H1 (cell line): ENCODE measurements at regions not wholly inside any gene's neighbourhood (a gene's known extent, or its start where the extent isn't known, plus 50 kb on each side); places are given as distances from the start of the nearest gene placed in this dataset.

Experiments
- EZH2 ChIP-seq: fragments of 200-600 bp; sonication (generic); IDR thresholded peaks from 2 replicates; pipeline ENCODE4 v1.7.1; 2012; ENCODE audit warnings: low read depth, mild to moderate bottlenecking, moderate library complexity, low read length, inconsistent platforms; ENCODE audit not compliant: severe bottlenecking
- POLR2A ChIP-seq, 2 experiments: IDR thresholded peaks; 1 replicate in 1 of 2; 2 replicates in 1 of 2; pipeline ENCODE4 v1.6.1; 2011; ENCODE audit warnings: low read depth in 2 of 2, low read length in 2 of 2, mild to moderate bottlenecking in 2 of 2; ENCODE audit errors: control extremely low read depth in 1 of 2

GRCh38 chr2:21288739-21289520 lies 165.2 kb downstream of the TDRD15 start:
- TF ChIP-seq POLR2A (IDR thresholded peaks at IDR 0.05; ENCODE audit: control extremely low read depth in 1 of 2, low read depth in 2 of 2, low read length in 2 of 2), result no peak
- TF ChIP-seq EZH2, result no peak
